NCI-H1694 (cell line): ENCODE measurements at regions not wholly inside any gene's neighbourhood (a gene's known extent, or its start where the extent isn't known, plus 50 kb on each side); places are given as distances from the start of the nearest gene placed in this dataset.

Source experiments
- DNase-seq: peaks from one replicate; lab custom pipeline; 2025; lab: John Stamatoyannopoulos, UW

DNA sequence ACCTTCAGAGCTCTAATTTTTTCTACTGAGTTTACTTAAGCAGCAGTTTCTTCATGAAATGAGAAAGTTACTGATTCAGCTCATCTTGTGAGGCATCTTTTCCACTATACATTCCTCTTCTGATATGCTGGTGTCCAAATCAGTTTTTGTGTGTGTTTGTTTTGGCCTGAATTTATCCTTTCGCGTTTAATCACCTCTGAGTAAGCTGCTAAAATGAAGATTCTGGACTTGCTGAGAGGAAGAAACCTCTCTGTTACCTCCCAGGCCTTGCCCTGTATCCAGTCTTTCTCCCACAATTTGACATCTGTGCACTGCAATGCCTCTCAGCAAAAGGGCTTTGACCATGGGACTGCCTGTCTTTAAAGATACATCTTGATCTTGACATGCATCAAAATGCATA, 536.2 kb upstream of the NRSN1 start:
- no peak for DNase-seq

DNA sequence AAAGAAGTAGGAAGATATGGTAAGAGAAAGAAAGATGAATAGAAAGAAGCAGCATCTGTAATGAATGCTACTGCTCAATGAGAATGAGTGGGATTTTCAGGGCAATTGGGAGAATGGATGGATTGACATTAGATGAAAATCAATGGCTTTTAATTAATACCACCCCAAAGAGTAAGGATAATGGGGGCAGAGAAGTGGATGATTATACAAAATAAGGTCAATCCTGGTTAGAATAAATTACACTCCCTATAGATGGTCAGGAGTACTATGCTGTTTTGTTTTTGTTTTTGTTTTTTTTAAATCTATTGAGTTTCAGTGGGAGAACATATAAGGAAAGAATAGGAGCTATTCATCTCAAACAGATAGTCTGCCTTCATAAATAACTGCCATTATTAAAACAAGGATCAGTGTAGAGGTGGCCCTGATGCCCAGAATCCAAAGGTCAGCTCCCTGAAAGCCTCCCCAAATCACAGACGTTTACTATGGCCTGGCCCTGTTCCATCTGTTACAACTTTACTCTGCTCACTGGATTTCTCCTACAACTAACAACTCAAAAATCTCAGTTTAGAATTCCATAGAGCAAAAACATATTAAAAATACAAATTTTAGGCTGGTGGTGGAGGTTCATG, 535.4 kb upstream of the NRSN1 start:
- no peak for DNase-seq

DNA sequence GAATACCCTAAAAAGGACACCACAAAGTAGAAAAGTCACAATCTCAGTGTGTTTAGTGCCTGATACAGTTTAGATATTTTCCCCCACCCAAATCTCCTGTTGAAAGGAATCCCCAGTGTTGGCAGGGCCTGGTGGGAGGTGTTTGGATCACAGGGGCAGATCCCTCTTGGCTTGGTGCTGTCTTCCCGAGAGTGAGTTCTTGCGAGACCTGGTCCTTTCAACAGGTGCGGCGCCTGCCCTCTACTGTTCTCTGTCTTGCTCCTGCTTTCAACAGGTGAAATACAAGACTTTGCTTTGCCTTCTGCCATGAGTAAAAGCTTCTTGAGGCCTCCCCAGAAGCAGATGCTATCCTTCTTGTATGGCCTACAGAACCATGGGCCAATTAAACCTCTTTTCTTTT, 534.3 kb upstream of the NRSN1 start:
- no peak for DNase-seq

GRCh38 chr6:23600118-23600517, 525.9 kb upstream of the NRSN1 start:
- DNase-seq, result no peak

- DNase-seq, result no peak
Observed at GRCh38 chr6:23601811-23602345, 524.1 kb upstream of the NRSN1 start.

GRCh38 chr6:23608931-23609435, 517.0 kb upstream of the NRSN1 start:
- DNase-seq, result no peak

DNA sequence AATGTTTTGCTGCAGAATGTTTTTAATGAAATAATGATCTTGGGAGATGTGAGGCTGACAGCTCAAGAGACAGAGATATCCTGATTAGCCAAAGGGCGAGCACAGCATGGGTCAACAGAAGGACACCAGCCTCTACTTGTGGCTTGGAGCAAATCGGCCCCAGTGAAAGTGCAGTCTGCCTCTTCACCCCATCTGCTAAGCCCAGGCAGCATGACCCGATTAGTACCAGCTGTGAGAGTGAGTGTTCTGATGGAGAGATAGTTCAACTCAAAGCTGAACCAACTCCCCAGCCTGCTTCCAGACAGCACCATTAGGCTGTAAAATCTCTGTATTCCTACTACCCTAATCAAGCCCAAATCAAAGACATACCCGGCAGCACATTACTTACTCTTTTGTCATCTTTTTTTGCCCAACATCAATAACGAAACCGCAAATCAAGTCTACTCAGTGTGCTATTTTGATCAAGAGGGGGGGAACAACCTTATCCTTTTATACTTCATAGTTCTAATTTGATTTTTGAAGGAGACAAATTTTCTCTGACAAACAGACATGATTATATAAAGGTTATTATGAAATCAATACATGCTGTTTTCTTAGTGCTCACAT, 514.1 kb upstream of the NRSN1 start:
- DNase-seq, result no peak

GRCh38 chr6:23618366-23618765, 507.6 kb upstream of the NRSN1 start:
- DNase-seq, result no peak

DNA sequence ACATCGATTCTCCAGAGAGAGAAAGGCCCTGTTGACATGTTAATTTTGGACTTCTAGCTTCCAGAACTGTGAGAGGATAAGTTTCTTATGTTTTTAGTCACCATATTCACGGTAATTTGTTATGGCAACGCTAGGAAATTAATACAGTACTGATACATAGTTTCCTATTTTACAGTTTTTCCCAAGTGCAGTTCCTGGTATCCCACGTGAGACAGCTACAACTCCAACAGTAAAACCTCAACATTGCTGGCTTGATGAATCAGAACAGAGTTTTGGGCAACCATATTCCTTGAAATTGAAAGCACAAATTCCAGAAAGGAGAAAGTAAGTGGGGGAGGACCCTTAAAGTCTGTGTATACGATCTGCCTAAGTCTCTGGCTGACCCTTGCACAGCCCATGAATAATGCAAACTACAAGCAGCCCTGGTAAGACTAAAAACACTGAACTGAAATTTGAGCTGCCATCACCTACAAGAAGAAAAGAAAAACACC, 505.1 kb upstream of the NRSN1 start:
- no peak for DNase-seq

DNA sequence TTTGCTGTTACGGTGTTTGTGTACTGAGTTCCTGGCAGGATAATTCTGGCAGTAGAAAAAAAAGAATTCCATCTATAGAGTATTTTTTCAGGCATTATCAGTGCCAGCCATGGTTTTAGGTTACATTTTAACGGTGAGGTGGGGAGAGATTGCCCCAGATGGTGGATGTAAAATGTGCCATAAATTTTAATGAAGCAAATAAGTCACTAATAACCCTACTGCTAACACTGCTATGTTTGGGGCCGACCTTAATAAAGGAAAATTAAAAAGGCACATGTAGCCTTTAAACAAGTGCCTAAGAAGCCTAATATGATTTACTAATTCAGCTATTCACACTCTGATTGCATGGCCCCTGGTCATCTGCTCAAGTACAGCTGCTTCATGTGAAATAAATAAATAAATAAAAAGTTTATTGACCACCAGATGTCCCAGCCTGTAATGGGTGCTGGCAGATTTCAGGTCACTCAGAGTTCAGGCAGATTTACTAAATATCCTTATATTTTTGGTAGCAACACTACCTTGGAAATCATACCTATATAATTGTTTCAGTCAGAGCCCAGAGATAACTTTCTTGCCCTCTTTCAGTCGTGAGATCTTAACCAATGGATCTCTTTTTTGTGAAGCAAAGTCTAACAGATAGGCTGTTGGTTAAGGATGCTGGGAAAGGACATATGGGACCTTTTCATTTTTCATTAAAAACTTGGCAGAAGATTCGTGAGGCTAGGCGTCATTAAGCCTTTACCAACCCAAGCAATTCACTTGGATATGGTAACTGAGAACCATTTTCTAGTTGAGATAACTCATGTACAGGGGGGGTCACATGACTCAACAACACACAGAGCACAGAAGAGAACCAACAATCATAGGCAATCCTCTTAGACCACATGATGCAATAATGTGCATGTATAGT, 495.0 kb upstream of the NRSN1 start:
- peak; percentile 57 for DNase-seq

GRCh38 chr6:23633996-23634395, 492.0 kb upstream of the NRSN1 start:
- DNase-seq, result no peak

DNA sequence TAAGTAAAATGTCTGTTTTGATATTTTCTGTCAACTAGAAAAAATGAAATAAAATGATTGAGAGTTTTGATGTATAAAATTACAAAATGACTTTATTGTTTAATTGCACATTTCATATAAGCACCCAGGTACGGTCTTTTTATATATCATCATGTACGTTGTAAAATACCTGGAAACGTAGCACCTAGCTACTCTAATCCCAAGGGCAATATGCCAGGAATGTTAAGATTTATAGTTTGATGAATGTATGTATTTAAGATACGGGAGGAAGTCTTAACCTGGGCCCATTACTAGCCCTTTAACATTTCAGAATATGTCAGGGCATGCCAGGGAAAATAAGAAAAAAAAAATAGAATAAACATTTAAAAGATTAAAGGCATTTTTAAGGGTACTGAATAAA, 490.9 kb upstream of the NRSN1 start:
- no peak for DNase-seq

GRCh38 chr6:23637296-23637695, 488.7 kb upstream of the NRSN1 start:
- DNase-seq, result no peak

- DNase-seq, result no peak
Observed at GRCh38 chr6:23642849-23643248, 483.2 kb upstream of the NRSN1 start.

DNA sequence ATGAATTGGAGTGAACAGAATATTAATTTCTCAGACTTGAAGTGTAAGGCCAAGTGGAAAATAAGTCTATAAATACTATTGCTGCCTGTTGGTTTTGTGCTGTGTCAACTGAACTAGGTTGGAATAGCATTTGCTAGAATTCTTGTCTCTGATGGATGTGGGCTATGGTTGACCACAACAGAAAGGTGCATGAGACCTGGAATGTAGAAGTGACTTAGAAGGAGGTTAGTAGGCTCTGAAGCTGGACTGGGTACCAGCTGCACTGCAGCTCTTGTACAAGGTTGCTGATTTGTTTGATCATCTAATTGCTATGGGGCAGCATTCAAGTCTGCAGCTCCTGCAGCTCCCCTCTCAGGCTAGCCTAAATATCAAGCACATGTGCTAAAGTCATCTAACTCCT, 479.0 kb upstream of the NRSN1 start:
- no peak for DNase-seq

GRCh38 chr6:23650676-23651075, 475.3 kb upstream of the NRSN1 start:
- DNase-seq, result no peak

DNA sequence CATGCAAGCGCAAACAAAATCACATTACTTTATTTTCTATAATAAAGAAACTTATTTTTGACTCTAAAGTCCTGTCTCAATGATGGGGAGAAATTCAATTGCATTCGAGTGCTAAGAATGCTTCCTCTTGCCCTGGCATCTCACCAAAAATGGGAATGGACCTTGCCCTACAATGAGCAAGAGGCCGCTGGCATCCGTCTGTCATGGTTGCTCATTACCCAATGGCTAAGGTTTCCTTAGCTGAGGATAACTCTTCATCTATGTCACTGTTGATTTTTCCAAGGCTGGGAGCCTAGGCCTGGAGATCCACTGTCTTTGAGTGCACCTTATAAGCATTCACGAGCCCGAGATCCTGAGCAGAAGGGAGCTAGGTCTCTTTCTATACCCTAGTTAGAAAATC, 471.3 kb upstream of the NRSN1 start:
- no peak for DNase-seq

DNA sequence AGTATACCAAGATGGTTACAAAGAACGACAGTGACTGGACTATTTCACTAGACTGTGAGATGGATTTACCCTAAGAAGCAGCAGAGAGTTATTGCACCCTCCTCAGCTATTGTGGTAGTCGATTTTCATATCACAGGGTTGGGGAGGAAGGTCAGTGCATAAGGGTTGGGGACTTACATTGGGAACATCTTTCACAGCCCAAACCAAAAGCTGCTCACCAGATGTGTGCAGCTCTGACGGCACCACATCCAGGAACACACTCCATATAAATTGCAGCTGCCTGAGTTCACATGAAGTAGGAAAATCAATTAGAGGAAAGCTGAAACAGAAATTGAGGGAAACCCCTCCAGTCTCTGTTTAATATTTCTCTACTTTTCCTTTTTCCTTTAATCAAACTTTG, 470.5 kb upstream of the NRSN1 start:
- no peak for DNase-seq

DNA sequence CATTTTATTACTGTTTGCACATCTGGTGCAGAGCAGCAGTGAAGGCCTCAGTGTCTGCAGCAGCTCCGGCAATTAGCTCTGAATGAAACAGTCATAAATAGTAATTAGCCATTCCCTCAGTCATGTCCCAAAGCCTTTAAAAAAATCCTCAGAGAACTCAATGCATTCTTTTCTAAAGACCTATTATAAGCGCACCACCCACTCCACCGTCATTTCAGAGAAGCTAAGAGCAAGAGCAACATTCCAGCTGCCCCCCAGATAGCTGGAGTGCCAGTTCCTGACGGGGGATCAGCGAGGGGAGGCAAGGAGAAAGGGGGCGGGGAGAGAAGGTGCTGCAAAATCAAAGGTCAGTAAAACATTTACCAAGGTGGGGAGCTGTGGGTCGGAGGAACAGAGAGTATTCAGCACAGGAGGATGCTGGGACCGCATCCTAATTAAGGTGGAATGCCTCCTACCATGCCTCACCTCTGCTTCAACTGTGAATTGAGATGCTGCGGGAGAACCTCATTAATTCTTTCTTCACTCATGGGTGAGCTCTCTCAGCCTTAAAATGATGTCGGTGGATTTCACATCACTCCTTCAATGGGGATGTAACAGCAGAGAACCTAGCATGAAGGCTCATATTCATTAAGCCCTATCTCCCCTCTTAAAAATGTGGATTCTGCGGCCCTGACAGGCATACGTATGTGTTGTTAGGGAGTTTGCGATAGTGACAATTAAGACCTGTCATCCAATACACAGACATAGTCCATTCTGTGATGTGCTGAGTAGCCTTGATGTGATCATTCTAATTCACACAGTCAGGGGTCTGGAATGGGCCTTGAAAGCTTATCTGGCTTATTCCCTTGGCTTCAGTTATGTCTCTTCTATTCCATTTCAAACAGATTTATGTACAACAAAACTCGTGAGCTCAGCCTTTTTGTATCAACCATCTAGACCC, 469.5 kb upstream of the NRSN1 start:
- no peak for DNase-seq

GRCh38 chr6:23659125-23659524, 466.9 kb upstream of the NRSN1 start:
- DNase-seq, result peak; percentile 13

DNA sequence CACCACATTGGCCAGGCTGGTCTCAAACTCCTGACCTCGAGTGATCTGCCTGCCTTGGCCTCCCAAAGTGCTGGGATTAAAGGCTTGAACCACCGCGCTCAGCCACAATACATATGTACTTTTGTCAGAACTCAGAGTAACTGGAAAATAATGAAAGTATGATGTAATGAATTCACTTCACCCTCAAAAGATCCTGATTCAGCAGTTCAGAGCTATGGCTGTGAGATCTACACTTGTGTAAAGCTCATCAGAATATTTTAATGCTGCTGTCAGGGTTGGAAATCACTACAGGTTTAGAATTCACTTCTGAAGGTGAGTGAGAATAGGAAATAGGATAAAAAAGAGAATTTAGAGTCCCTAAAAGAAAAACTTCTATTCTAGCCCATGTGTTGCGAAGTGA, 464.5 kb upstream of the NRSN1 start:
- no peak for DNase-seq
